ENCODE measurements at regions not wholly inside any gene's neighbourhood (a gene's known extent, or its start where the extent isn't known, plus 50 kb on each side); places are given as distances from the start of the nearest gene placed in this dataset.

- no peak overlapping the region for H3K9ac ChIP-seq (ENCODE audit: low read length)
- H3K27me3 ChIP-seq (ENCODE audit: insufficient read depth, low read depth, low read length): no peaks in the 10 kb centered on the region
- H3K79me2 ChIP-seq (replicated peaks; ENCODE audit: insufficient read depth, low read length): no peaks in the 10 kb centered on the region
- no peaks in the 10 kb centered on the region for H3K36me3 ChIP-seq (ENCODE audit: insufficient read depth, low read length)
- H3K9me3 ChIP-seq (ENCODE audit: low read length): no peaks in the 10 kb centered on the region
- no peaks in the 10 kb centered on the region for H3F3A ChIP-seq (ENCODE audit: insufficient read depth, low read length, poor library complexity, severe bottlenecking)
- H3K9me2 ChIP-seq (ENCODE audit: insufficient read depth, low read length): no peaks in the 10 kb centered on the region
- TF ChIP-seq TAF1 (IDR thresholded peaks at IDR 0.05; ENCODE audit: low read depth) (no peak), EZH2 (IDR thresholded peaks at IDR 0.05; ENCODE audit: borderline replicate concordance, insufficient read depth, low read length, poor library complexity, severe bottlenecking) (no peak), POLR2AphosphoS5 (IDR thresholded peaks at IDR 0.05) (no peak), RAD21 (conservative IDR thresholded peaks at IDR 0.05) (no peak), EP300 (conservative IDR thresholded peaks at IDR 0.05; ENCODE audit: poor library complexity, severe bottlenecking) (no peak), MXI1 (conservative IDR thresholded peaks at IDR 0.05; ENCODE audit: poor library complexity, severe bottlenecking) (no peak)
- TF ChIP-seq, protein P1, sequence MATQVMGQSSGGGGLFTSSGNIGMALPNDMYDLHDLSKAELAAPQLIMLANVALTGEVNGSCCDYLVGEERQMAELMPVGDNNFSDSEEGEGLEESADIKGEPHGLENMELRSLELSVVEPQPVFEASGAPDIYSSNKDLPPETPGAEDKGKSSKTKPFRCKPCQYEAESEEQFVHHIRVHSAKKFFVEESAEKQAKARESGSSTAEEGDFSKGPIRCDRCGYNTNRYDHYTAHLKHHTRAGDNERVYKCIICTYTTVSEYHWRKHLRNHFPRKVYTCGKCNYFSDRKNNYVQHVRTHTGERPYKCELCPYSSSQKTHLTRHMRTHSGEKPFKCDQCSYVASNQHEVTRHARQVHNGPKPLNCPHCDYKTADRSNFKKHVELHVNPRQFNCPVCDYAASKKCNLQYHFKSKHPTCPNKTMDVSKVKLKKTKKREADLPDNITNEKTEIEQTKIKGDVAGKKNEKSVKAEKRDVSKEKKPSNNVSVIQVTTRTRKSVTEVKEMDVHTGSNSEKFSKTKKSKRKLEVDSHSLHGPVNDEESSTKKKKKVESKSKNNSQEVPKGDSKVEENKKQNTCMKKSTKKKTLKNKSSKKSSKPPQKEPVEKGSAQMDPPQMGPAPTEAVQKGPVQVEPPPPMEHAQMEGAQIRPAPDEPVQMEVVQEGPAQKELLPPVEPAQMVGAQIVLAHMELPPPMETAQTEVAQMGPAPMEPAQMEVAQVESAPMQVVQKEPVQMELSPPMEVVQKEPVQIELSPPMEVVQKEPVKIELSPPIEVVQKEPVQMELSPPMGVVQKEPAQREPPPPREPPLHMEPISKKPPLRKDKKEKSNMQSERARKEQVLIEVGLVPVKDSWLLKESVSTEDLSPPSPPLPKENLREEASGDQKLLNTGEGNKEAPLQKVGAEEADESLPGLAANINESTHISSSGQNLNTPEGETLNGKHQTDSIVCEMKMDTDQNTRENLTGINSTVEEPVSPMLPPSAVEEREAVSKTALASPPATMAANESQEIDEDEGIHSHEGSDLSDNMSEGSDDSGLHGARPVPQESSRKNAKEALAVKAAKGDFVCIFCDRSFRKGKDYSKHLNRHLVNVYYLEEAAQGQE (IDR thresholded peaks at IDR 0.05; ENCODE audit: borderline replicate concordance): no peak
- no peak overlapping the region for H3K4me3 ChIP-seq (ENCODE audit: low read length)
- H3K27ac ChIP-seq (ENCODE audit: low read length): no peak overlapping the region
- H3K4me2 ChIP-seq (ENCODE audit: low read length): no peak overlapping the region
- no peak overlapping the region for H2AFZ ChIP-seq (ENCODE audit: low read depth, low read length)
- H4K20me1 ChIP-seq (ENCODE audit: insufficient read depth): no peaks in the 10 kb centered on the region
Measured at GRCh38 chr2:24434541-24434940, 56.5 kb upstream of the NCOA1 start.

DNA sequence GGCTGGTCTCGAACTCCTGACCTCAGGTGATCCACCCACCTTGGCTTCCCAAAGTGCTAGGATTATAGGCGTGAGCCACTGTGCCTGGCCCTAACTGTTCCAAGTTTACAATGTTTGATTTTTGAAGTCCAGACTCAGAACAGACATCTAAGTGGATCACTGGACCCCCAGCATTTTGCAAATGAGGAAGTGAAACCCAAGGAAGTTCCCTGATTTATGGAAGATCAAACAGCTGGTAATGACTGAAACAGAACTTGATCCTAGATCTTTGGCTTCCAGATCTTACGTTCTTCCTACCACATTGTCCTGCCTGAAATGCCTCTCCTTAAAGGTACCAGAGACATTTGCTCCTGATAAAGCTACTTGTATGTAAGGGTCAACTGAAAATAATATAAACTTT is 58.3 kb upstream of the NCOA1 start:
- no peaks in the 10 kb centered on the region for H3K36me3 ChIP-seq (ENCODE audit: insufficient read depth, low read length)
- H3K9me2 ChIP-seq (ENCODE audit: insufficient read depth, low read length): no peaks in the 10 kb centered on the region
- no peak overlapping the region for H3K27ac ChIP-seq (ENCODE audit: low read length)
- H3F3A ChIP-seq (ENCODE audit: insufficient read depth, low read length, poor library complexity, severe bottlenecking): no peaks in the 10 kb centered on the region
- H2AFZ ChIP-seq (ENCODE audit: low read depth, low read length): no peak overlapping the region
- no peaks in the 10 kb centered on the region for H3K79me2 ChIP-seq (replicated peaks; ENCODE audit: insufficient read depth, low read length)
- H3K9ac ChIP-seq (ENCODE audit: low read length): no peak overlapping the region
- no peaks in the 10 kb centered on the region for H4K20me1 ChIP-seq (ENCODE audit: insufficient read depth)
- H3K4me3 ChIP-seq (ENCODE audit: low read length): no peak overlapping the region
- no peaks in the 10 kb centered on the region for H3K9me3 ChIP-seq (ENCODE audit: low read length)
- H3K4me2 ChIP-seq (ENCODE audit: low read length): no peak overlapping the region
- H3K27me3 ChIP-seq (ENCODE audit: insufficient read depth, low read depth, low read length): no peaks in the 10 kb centered on the region
- TF ChIP-seq RAD21 (conservative IDR thresholded peaks at IDR 0.05): no peak
- TF ChIP-seq, protein P2, sequence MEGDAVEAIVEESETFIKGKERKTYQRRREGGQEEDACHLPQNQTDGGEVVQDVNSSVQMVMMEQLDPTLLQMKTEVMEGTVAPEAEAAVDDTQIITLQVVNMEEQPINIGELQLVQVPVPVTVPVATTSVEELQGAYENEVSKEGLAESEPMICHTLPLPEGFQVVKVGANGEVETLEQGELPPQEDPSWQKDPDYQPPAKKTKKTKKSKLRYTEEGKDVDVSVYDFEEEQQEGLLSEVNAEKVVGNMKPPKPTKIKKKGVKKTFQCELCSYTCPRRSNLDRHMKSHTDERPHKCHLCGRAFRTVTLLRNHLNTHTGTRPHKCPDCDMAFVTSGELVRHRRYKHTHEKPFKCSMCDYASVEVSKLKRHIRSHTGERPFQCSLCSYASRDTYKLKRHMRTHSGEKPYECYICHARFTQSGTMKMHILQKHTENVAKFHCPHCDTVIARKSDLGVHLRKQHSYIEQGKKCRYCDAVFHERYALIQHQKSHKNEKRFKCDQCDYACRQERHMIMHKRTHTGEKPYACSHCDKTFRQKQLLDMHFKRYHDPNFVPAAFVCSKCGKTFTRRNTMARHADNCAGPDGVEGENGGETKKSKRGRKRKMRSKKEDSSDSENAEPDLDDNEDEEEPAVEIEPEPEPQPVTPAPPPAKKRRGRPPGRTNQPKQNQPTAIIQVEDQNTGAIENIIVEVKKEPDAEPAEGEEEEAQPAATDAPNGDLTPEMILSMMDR (IDR thresholded peaks at IDR 0.05; ENCODE audit: poor library complexity, severe bottlenecking): no peak
- TF ChIP-seq EP300 (conservative IDR thresholded peaks at IDR 0.05; ENCODE audit: poor library complexity, severe bottlenecking): no peak
- no peak for TF ChIP-seq TAF1 (IDR thresholded peaks at IDR 0.05; ENCODE audit: low read depth)
- TF ChIP-seq EZH2 (IDR thresholded peaks at IDR 0.05; ENCODE audit: borderline replicate concordance, insufficient read depth, low read length, poor library complexity, severe bottlenecking): no peak
- TF ChIP-seq MXI1 (conservative IDR thresholded peaks at IDR 0.05; ENCODE audit: poor library complexity, severe bottlenecking): no peak
- TF ChIP-seq POLR2AphosphoS5 (IDR thresholded peaks at IDR 0.05): no peak
- TF ChIP-seq SMC3 (conservative IDR thresholded peaks at IDR 0.05; ENCODE audit: poor library complexity): no peak
- TF ChIP-seq, protein P1 (IDR thresholded peaks at IDR 0.05; ENCODE audit: borderline replicate concordance): no peak

Measured in neural cell (in vitro differentiated cells).